Erythroblast (primary cell): ENCODE measurements at regions not wholly inside any gene's neighbourhood (a gene's known extent, or its start where the extent isn't known, plus 50 kb on each side); places are given as distances from the start of the nearest gene placed in this dataset.

ENCODE experiments used
- GATA1 ChIP-seq: IDR thresholded peaks from 2 replicates; pipeline ENCODE4 v1.6.1; 2011; ENCODE audit warnings: low read depth, mild to moderate bottlenecking, control low read depth, low read length, moderate library complexity
- POLR2A ChIP-seq: IDR thresholded peaks from 2 replicates; pipeline ENCODE4 v1.6.1; 2011; ENCODE audit warnings: mild to moderate bottlenecking, low read length

DNA sequence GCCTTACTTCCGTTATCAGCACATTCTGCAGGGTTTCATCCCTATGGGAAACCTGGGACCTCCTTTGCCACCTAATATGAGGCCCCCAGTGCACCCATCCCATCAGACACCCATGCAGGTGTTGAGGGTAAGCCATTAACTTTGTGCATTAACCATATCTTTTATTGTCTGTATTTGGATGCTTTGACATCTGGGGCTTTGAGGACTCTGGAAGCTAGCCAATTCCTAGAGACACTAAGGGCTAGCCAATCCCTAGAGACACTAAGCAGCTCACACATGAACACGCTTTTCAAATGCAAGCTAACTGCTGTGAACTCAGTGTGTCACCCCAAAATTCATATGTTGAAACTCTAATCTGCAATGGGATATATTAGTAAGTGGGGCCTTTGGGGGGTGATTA, 272.5 kb upstream of the COBL start:
- no peak for TF ChIP-seq POLR2A
- no peak for TF ChIP-seq GATA1
